GM12878 (cell line): ENCODE measurements at regions not wholly inside any gene's neighbourhood (a gene's known extent, or its start where the extent isn't known, plus 50 kb on each side); places are given as distances from the start of the nearest gene placed in this dataset.

Source experiments
- ATAC-seq: fragments of 200-7000 bp; cut with Tn5 transposase; 3 replicates; pipeline ENCODE4 v1.9.1; 2020; ENCODE audit warnings: mild to moderate bottlenecking, moderate library complexity
- BruUV-seq: library from RNA; stranded (reverse); fragments of 400-500 nt; replicated peaks from 2 replicates; lab custom pipeline; 2021; lab: Mats Ljungman, UMichigan
- CTCF ChIA-PET: fragments of 300-600 bp; sonication (Branson Sonifier 250); formaldehyde crosslinking; extraction: SDS; loops from one replicate; lab custom pipeline; 2021; ENCODE audit warnings: inconsistent platforms; lab: Yijun Ruan, JAX
- POLR2A ChIA-PET: fragments of 350-600 bp; formaldehyde crosslinking; extraction: SDS; loops from one replicate; lab custom pipeline; 2021; ENCODE audit warnings: inconsistent platforms; lab: Charles Lee
- RAD21 ChIA-PET: fragments of 300-600 bp; sonication (Branson Sonifier 250); formaldehyde crosslinking; loops from one replicate; lab custom pipeline; 2023; ENCODE audit warnings: antibody characterized with exemption; ENCODE audit not compliant: unreplicated experiment; lab: Charles Lee
- SMC1A ChIA-PET: fragments of 300-600 bp; sonication (Branson Sonifier 250); formaldehyde crosslinking; loops from one replicate; lab custom pipeline; 2023; ENCODE audit not compliant: unreplicated experiment, uncharacterized antibody; lab: Charles Lee
- DNase-seq: peaks from one replicate; pipeline ENCODE4 v3.0.0-alpha.2; 2011; ENCODE audit warnings: low read depth, low spot score
- FAIRE-seq: peaks from 3 replicates; lab custom pipeline; 2011; peaks lifted over from hg19 to GRCh38; lab: Jason Lieb, UNC
- H2AFZ ChIP-seq: 2 replicates; pipeline ENCODE4 v1.6.0; 2011; ENCODE audit warnings: low read depth, low read length, control low read depth; ENCODE audit not compliant: control insufficient read depth
- H3K27ac ChIP-seq: 2 replicates; pipeline ENCODE4 v1.5.1; 2011; ENCODE audit warnings: control low read depth; ENCODE audit not compliant: control insufficient read depth, insufficient read depth
- H3K27me3 ChIP-seq, 2 experiments: replicated peaks in 1 of 2; 2 replicates each; pipeline versions ENCODE4 v1.6.0 to v1.6.1; 2011; ENCODE audit warnings: low read length in 1 of 2; ENCODE audit not compliant: control insufficient read depth in 2 of 2, insufficient read depth in 2 of 2
- H3K36me3 ChIP-seq, 2 experiments: 2 replicates each; pipeline ENCODE4 v1.5.1; 2011; ENCODE audit warnings: low read length in 1 of 2; ENCODE audit not compliant: control insufficient read depth in 2 of 2, insufficient read depth in 2 of 2
- H3K4me1 ChIP-seq: 2 replicates; pipeline ENCODE4 v1.6.1; 2011; ENCODE audit warnings: mild to moderate bottlenecking, low read length, moderate library complexity, mixed read lengths; ENCODE audit not compliant: control insufficient read depth, insufficient read depth
- H3K4me2 ChIP-seq: 2 replicates; pipeline ENCODE4 v1.6.0; 2011; ENCODE audit warnings: control low read depth; ENCODE audit not compliant: control insufficient read depth, insufficient read depth
- H3K4me3 ChIP-seq: fragments of 200-600 bp; sonication (generic); 2 replicates; pipeline ENCODE4 v1.5.1; 2016
- H3K79me2 ChIP-seq: 2 replicates; pipeline ENCODE4 v1.6.0; 2011; ENCODE audit warnings: low read length; ENCODE audit not compliant: control insufficient read depth, insufficient read depth
- H3K9ac ChIP-seq: 2 replicates; pipeline ENCODE4 v1.8.0; 2011; ENCODE audit warnings: low read length, control low read depth, mixed read lengths; ENCODE audit not compliant: control insufficient read depth, insufficient read depth
- H3K9me3 ChIP-seq: replicated peaks from 3 replicates; pipeline ENCODE4 v1.5.1; 2011; ENCODE audit warnings: mild to moderate bottlenecking, low read length; ENCODE audit not compliant: control insufficient read depth, insufficient read depth
- H4K20me1 ChIP-seq: 2 replicates; pipeline ENCODE4 v1.6.0; 2011; ENCODE audit not compliant: control insufficient read depth, insufficient read depth
- CBFB ChIP-seq: IDR thresholded peaks from 2 replicates; pipeline ENCODE4 v1.6.1; 2016; ENCODE audit warnings: antibody characterized with exemption, low read depth
- CBX3 ChIP-seq: fragments of 200-600 bp; sonication (generic); IDR thresholded peaks from 2 replicates; pipeline ENCODE4 v1.6.1; 2016; ENCODE audit warnings: low read depth, borderline replicate concordance
- CREB1 ChIP-seq: IDR thresholded peaks from 2 replicates; pipeline ENCODE4 v1.6.1; 2012; ENCODE audit warnings: low read depth, mild to moderate bottlenecking, inconsistent platforms
- DPF2 ChIP-seq: fragments of 450-650 bp; IDR thresholded peaks from 2 replicates; pipeline ENCODE4 v1.6.1; 2017; ENCODE audit warnings: mild to moderate bottlenecking
- ESRRA ChIP-seq: IDR thresholded peaks from 2 replicates; pipeline ENCODE4 v1.6.1; 2012; ENCODE audit warnings: mild to moderate bottlenecking, low read length, improper control_type of control experiment
- FOS ChIP-seq: IDR thresholded peaks from 3 replicates; pipeline ENCODE4 v1.6.1; 2011; ENCODE audit warnings: borderline replicate concordance; ENCODE audit not compliant: insufficient read length; ENCODE audit errors: extremely low read depth
- HDAC2 ChIP-seq: fragments of 200-600 bp; sonication (generic); IDR thresholded peaks from 2 replicates; pipeline ENCODE4 v1.6.1; 2017
- IRF3 ChIP-seq: fragments of 450-650 bp; IDR thresholded peaks from 2 replicates; pipeline ENCODE4 v1.6.1; 2014; ENCODE audit warnings: mild to moderate bottlenecking
- KLF5 ChIP-seq: fragments of 450-650 bp; IDR thresholded peaks from 2 replicates; pipeline ENCODE4 v1.6.1; 2014; ENCODE audit warnings: mild to moderate bottlenecking; ENCODE audit not compliant: partially characterized antibody
- NFIC ChIP-seq: IDR thresholded peaks from 2 replicates; pipeline ENCODE4 v1.6.1; 2012; ENCODE audit warnings: low read depth, mild to moderate bottlenecking, inconsistent platforms, low read length, moderate library complexity
- NFYB ChIP-seq: IDR thresholded peaks from 2 replicates; pipeline ENCODE4 v1.6.1; 2011; ENCODE audit warnings: low read depth, mild to moderate bottlenecking, low read length, improper control_type of control experiment, moderate library complexity; ENCODE audit not compliant: insufficient read depth
- POLR2A ChIP-seq: IDR thresholded peaks from 2 replicates; pipeline ENCODE4 v1.6.1; 2011; ENCODE audit warnings: low read depth, mild to moderate bottlenecking, low read length
- RB1 ChIP-seq: fragments of 450-650 bp; formaldehyde crosslinking; IDR thresholded peaks from 2 replicates; pipeline ENCODE4 v1.6.1; 2017; ENCODE audit warnings: mild to moderate bottlenecking, borderline replicate concordance
- SMAD1 ChIP-seq: fragments of 450-650 bp; IDR thresholded peaks from 2 replicates; pipeline ENCODE4 v1.6.1; 2018; ENCODE audit warnings: mild to moderate bottlenecking, low read depth; ENCODE audit not compliant: partially characterized antibody
- SPI1 ChIP-seq: IDR thresholded peaks from 2 replicates; pipeline ENCODE4 v1.6.1; 2011; ENCODE audit warnings: low read depth, mild to moderate bottlenecking, low read length, moderate library complexity, borderline replicate concordance; ENCODE audit not compliant: insufficient read depth
- SREBF2 ChIP-seq: IDR thresholded peaks from 2 replicates; pipeline ENCODE4 v1.6.1; 2012; ENCODE audit warnings: mild to moderate bottlenecking, low read length
- TBL1XR1 ChIP-seq: IDR thresholded peaks from 2 replicates; pipeline ENCODE4 v1.6.1; 2012; ENCODE audit warnings: low read depth, low read length, improper control_type of control experiment
- WGBS: methylation state at CpG from one replicate; pipeline ENCODE4 v1.1.6; 2016; ENCODE audit warnings: low lambda C conversion rate; ENCODE audit not compliant: insufficient replicate concordance, insufficient coverage; ENCODE audit errors: missing lambda C conversion rate; 5-methylcytosine and 5-hydroxymethylcytosine counted together
- in situ Hi-C: fragments of 300-500 bp; cut with MboI; formaldehyde crosslinking; loops from 9 replicates; pipeline ENCODE4 v1.14.3; 2018; ENCODE audit warnings: mixed read lengths
- intact Hi-C: fragments of 100-400 bp; cut with micrococcal nuclease; formaldehyde crosslinking; loops from one replicate; pipeline ENCODE4 v1.14.2; 2022; ENCODE audit not compliant: unreplicated experiment

GRCh38 chrX:42624524-42624923 is 153.4 kb downstream of the PPP1R2C start:
- no peak for TF ChIP-seq FOS
- no peak for TF ChIP-seq RB1
- no peak for TF ChIP-seq SPI1
- TF ChIP-seq CBX3: no peak
- TF ChIP-seq SREBF2: no peak
- TF ChIP-seq CREB1: no peak
- TF ChIP-seq KLF5: no peak
- TF ChIP-seq SMAD1: no peak
- TF ChIP-seq TBL1XR1: no peak
- TF ChIP-seq POLR2A: no peak
- no peak for TF ChIP-seq NFYB
- TF ChIP-seq NFIC: no peak
- TF ChIP-seq ESRRA: no peak
- TF ChIP-seq IRF3: no peak
- no peak for TF ChIP-seq DPF2
- TF ChIP-seq CBFB: no peak
- TF ChIP-seq HDAC2: no peak
- Histone ChIP-seq H3K4me1 (no peaks in the 10 kb centered on the region), H3K9ac (no peak overlapping the region), H3K4me3 (no peak overlapping the region), H3K9me3 (no peaks in the 10 kb centered on the region), H3K27me3 (no peaks in the 10 kb centered on the region), H4K20me1 (no peaks in the 10 kb centered on the region), H3K27ac (no peak overlapping the region), H3K79me2 (no peaks in the 10 kb centered on the region), H2AFZ (no peak overlapping the region), H3K36me3 (no peaks in the 10 kb centered on the region), H3K4me2 (no peak overlapping the region)
- POLR2A ChIA-PET: no interaction called here
- intact Hi-C loops: no loop called here
- SMC1A ChIA-PET: no interaction called here
- ATAC-seq (no peak), DNase-seq (no peak), FAIRE-seq (no peak)
- CTCF ChIA-PET: no interaction called here
- RAD21 ChIA-PET: no interaction called here
- no TSS peak for BruUV-seq
- WGBS: 0% methylated on average over 1 of the region's 1 CpG
- in situ Hi-C loops: no loop called here
